Activated CD4-positive, alpha-beta T cell treated with anti-CD3 and anti-CD28 coated beads, Interleukin-2, amount 50 U/mL, for 48 hours (primary cell): ENCODE measurements at regions not wholly inside any gene's neighbourhood (a gene's known extent, or its start where the extent isn't known, plus 50 kb on each side); places are given as distances from the start of the nearest gene placed in this dataset.

ENCODE experiments used
- DNase-seq, 2 experiments: peaks; one replicate each; pipeline ENCODE4 v3.0.0-alpha.2; 2020

- no peak for DNase-seq
These were observed 1391.1 kb downstream of the FSTL5 start for GRCh38 chr4:160772668-160773067.

- no peak for DNase-seq
These were observed 1368.6 kb downstream of the FSTL5 start for GRCh38 chr4:160795216-160795615.

DNA sequence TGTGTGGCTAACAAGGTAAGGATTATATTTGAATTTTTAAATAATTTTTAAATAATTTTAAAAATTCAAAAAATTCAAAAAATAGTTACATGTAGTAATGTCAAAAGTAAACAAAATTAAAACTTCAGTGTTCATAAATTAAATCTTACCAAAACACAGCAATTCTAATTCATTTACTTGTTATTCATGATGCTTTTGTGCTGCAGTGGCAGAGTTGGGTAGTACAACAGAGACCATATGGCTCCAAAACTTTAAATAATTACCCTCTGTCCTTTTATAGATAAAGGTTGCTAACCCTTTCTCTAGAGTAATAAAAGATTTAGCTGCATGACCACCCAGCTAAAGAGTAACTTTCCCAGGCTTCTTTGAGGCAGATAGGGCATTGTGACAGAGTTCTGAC, 1355.6 kb downstream of the FSTL5 start:
- no peak for DNase-seq

DNA sequence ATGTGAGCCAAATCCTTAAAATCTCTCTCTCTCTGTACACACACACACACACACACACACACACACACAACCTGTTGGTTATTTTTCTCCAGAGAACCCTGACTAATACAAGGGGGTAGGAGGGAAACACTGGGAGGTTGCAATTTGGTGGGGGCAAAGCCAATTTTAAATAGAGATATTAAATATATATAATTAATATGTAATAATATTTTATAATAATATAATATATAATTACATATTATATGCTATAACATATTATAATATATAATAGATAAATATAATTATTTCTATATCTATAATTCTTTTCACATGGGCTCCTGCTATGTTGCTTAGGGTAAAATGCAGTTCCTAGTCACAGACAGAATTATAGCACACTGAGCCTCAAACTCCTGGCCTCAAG, 1354.2 kb downstream of the FSTL5 start:
- DNase-seq: no peak

GRCh38 chr4:160810424-160810823, 1353.4 kb downstream of the FSTL5 start:
- no peak for DNase-seq

- no peak for DNase-seq
These were observed 1352.9 kb downstream of the FSTL5 start for GRCh38 chr4:160810941-160811340.

DNA sequence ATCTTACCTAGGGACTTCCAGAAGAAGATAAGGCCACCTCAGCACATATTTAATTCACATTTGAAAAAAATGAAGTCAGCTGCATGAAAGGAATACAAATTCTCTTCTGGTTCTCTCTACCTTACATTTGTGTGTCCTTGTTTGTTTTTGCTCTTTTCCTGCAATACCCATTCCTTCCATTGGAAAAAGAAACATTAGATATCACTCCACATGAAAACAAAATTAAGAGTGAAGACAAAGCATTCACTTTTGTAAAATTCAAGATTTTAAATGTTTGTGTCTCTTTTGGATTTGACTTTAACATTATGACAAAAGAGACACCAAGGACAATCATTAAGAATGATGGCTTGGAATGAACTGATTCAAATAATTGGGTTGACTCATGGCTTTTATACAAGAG, 1351.8 kb downstream of the FSTL5 start:
- DNase-seq: no peak

- no peak for DNase-seq
These were observed 1349.1 kb downstream of the FSTL5 start for GRCh38 chr4:160814726-160815125.

GRCh38 chr4:160818571-160818970, 1345.2 kb downstream of the FSTL5 start:
- DNase-seq: no peak

DNA sequence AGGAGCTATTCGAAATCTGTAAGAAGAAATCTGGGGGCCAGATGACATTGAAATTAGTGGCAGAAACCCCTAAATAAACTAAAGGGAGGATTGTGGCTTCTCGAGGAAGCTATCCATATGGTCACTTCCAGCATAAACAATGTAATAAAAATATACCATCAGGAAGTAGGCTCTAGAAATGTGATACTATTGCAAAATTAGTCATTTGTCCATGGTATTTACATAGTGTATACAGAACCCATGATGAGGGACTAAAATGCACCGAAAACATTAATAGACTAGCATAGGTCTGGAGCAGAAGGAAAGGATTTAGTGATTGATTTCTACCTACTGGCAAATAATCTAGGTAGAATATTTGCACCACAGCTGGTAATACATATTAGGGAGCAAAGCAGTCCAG, 1344.0 kb downstream of the FSTL5 start:
- no peak for DNase-seq

DNA sequence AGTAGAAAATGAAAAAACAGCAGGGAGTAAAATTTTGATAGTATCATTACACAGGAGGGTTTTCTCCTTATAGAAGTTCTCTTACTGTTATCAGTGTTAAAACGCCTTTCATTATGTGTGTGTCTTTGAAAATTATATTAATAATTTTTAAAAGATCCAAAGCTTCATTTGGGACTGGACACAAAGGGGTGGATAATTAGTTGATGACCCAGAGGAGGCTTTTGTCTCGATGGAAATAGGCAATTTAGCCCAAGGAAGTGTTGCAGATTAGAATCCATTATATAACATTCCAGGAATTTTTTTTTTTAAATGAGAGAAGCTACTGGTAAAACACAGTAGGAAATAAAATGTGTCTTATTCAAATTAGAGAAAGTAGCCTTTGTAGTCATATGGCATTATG, 1339.3 kb downstream of the FSTL5 start:
- no peak for DNase-seq

DNA sequence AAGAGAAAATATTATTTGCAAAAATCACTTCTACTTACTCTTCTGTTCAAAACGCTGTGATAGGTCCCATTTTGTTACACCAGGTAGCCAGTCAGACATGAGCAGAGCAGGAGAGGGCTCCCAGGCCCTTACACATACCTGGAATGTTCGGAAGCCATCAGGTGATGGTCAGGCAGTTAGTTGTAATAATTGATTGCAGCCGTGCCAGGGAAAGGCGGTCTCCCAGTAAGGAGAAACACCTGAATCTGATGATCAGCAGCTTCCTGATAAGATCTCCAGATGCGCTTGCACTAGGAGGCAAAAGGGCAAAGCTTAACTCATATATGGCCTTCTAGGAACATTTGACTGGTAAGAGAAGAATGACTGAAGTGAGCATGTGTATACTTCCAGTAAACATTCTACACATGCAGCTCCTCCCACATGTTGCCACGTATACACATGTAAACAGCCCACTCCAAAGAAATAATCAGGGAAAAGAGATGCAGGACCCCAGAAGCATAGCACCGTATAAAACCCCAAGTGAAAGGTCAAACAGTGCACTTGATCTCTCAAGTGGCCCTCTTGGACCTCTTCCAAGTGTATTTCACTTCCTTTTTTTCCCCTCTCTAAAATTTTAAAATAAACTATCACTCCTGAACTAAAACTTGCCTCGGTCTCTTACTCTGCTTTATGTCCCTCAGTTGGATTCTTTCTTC, 1338.0 kb downstream of the FSTL5 start:
- DNase-seq: no peak

GRCh38 chr4:160826339-160826679, 1337.5 kb downstream of the FSTL5 start:
- no peak for DNase-seq

- no peak for DNase-seq
These were observed 1332.5 kb downstream of the FSTL5 start for GRCh38 chr4:160831165-160831922.

DNA sequence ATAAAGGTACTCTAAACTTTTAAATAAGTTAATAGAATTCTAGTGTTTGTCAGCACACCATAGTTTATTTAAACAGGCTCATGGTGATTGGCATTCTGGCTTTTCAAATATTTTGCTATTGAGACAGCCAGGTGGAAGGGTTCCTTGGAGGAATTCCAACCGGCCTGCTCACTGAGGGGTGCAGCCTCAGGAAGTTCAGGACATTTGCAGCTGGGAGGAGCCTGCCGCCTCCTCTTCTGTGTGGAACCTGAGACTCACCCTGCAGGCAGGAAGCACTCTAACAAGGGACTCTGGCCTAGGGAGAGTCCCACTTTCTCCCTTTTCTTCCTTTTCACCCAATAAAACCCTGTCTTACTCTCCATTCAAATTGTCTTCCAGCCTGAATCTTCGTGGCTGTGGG, 1328.0 kb downstream of the FSTL5 start:
- DNase-seq: no peak

DNA sequence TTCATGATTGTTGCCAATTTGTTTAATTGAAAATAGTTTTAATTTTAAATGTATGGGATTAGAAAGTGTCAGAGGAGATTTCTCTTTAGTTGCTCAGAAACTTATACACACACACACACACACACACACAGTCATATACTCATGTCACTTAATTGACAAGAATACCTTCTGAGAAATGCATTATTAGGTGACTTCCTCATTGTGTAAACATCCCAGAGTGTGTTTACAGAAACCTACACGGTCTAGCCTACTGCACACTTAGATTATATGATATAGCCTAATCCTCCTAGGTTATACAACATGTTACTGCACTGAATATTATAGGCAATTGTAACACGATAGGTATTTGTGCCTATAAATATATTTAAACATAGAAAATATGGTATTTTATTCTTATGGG, 1327.4 kb downstream of the FSTL5 start:
- DNase-seq: no peak

- no peak for DNase-seq
These were observed 1317.7 kb downstream of the FSTL5 start for GRCh38 chr4:160846121-160846520.

GRCh38 chr4:160847228-160847627, 1316.6 kb downstream of the FSTL5 start:
- DNase-seq: no peak

DNA sequence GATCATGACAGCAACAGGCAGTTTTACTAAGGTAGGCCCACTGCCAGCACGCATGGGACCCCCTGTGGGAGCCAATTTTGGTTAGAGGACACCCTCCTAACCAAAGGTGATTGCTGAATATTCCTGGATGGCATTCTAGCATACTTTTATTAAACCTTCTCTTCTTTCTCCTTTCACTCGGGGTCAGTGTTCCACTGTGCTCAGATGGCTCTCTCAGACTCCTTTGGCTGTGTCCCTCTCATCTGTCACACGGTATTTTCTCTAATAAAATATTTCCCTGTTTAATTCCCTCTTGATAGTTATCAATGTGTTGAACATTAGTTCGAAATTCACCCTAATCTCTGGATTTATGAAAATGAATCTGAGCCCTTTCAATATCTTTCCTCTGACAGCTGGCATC, 1315.3 kb downstream of the FSTL5 start:
- DNase-seq: no peak

DNA sequence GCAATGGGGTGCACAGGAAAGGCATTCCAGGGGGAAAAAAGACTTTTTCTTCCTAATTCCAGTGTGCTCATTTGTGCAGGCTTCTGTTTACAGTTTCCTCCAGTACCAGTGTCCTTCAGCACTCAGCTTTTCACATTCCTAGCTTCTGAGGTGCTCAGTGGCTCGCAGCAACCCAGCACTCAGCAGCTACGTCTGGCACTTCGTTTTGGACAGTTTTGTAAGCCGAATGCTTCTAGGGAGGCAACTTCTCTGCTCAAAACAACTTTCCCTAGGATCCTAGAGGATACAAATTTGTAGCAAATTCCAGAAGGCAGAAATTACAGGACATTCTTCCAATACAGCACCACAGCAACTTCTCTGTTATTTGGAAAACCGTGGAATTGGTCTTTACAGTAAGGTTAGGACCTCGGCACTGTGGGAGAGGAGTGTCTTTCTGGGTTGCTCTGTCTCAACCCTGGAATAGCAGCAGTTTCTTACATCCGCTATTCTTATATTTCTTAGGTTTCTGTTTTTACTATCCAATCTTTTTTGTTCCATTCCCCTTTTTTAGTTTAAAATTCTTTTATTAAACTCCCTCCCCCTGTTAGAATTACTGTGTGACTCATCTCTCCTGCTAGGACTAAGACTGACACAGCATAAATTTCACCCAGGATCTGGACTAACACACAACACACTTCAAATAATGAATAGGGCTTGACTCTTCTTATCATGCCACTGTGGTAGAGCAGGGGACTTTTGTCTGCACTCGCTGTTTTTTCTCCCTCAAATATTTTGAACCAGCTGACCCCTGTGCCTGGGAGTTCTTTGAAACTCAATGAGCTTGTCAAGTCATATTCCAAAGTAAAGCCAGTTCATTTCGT, 1314.7 kb downstream of the FSTL5 start:
- no peak for DNase-seq

DNA sequence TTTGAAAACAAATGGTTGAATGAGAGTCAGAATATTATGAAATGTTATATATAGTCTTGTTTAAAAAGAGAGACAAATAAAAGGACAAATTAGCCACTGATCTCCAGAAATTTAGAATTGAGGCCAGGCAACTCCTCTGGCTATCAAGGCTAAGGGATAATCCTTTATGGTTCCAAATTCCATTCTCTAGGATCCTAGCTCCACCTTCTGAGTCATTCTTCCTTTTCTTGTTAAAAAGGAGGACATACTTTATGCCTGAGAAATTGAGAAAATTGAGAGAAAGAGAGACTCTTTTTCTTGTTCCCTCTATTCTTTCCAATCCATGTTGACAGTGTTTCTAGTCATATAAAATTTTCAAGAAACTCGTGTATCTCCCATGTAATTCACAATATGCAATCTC, 1299.5 kb downstream of the FSTL5 start:
- no peak for DNase-seq

- no peak for DNase-seq
These were observed 1293.9 kb downstream of the FSTL5 start for GRCh38 chr4:160869899-160870298.

DNA sequence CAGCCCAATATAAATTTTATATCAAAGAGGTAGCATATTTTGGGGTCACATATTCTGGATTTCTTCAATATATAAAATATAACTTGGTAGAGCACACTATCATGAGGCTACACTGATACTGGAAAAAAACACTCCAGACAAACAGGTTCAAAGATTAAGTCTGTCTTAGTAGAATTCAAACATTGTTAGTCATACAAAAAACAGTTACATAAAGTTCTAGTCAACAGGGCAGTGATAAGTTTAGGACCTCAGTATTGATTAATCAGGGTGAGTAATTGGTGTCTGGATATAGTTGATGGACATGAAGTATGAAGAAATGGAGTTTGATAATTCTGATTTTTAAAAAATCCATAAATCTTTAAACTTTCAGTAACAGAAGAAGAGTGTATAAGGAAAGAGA, 1291.3 kb downstream of the FSTL5 start:
- no peak for DNase-seq
